Jurkat, Clone E6-1 (cell line): ENCODE measurements at regions not wholly inside any gene's neighbourhood (a gene's known extent, or its start where the extent isn't known, plus 50 kb on each side); places are given as distances from the start of the nearest gene placed in this dataset.

ENCODE experiments used
- DNase-seq: peaks from one replicate; pipeline ENCODE4 v3.0.0-alpha.2; 2011; ENCODE audit warnings: low read depth, low spot score
- H3K4me3 ChIP-seq: 2 replicates; pipeline ENCODE4 v1.5.1; 2011; ENCODE audit warnings: mild to moderate bottlenecking, low read length, control low read depth, moderate library complexity

GRCh38 chr14:29461101-29461500 is 466.5 kb downstream of the PRKD1 start:
- H3K4me3 ChIP-seq, result no peak overlapping the region
- DNase-seq, result no peak

DNA sequence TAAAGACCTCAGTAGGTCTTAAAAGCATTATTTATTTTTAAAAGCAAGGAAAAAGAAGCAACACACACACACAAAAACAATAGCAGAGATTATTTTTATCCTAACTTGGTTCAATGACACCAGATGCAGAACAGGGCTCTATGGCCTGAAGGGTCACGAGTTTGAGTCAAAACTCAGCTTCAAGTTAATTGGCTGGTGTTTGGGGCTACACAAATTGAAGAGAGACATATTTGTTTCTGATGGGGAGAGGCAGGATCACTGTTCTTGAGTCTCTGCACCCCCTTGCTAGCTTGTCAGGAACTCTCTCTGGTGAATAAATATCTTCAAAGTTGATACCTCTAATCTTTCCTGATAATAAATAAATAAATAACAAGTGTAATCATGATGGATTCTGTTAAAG is 466.1 kb downstream of the PRKD1 start:
- no peak for DNase-seq

DNA sequence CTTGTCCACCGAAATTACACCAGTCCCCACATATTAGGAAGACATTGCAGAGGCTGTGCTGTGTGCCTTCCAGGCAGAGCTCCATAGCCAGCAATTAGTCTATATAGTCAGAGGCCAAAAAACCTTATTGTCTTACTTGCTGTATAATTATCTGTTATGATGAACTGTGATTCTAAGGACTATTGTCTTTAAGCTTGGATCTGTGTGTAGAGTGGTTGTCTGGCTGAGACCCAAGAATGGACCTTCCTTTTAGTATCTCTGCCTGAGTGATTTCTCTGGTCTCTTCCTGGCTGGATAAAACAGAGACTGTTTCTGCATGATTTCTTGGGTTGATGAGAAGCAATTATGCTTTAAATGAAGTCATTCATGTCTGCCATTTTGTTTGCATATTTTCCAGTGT is 465.3 kb downstream of the PRKD1 start:
- DNase-seq, result no peak
- no peak overlapping the region for H3K4me3 ChIP-seq

More for the DNA sequence above, 466.1 kb downstream of the PRKD1 start:
- no peak overlapping the region for H3K4me3 ChIP-seq

- no peak for DNase-seq
- H3K4me3 ChIP-seq, result no peak overlapping the region
Observed at GRCh38 chr14:29462772-29463171, 464.9 kb downstream of the PRKD1 start.

DNA sequence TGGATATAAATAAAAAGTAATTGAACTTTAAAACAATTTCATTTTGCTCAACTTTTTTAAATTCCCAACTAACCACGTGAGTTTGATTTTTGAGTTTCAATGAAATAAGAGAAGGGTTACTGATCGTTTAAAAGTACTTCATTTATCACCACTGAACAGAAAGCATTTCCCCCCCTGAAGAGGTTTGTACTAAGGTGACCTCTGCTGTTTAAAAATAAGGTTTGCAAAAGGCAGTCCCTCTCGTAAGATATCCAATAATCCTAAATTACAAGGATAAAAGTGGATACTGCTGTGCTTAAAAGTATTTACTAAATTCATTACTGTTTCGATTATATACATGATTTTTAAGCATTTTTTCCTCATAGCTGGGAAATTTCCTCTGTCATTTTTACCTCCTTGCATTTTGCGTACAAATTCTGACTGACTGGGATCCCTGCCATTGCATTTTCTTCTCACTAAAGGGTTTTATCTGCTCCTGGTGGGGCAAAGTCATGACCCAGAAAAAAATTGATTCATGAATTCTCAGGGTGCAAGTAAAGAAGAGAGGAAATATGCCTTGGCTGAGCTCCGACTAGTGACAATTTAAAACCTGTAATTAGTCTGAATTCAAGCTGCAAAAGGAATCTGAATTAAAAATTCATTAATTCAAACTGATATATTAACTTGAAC is 463.8 kb downstream of the PRKD1 start:
- DNase-seq, result no peak
- H3K4me3 ChIP-seq, result no peak overlapping the region

DNA sequence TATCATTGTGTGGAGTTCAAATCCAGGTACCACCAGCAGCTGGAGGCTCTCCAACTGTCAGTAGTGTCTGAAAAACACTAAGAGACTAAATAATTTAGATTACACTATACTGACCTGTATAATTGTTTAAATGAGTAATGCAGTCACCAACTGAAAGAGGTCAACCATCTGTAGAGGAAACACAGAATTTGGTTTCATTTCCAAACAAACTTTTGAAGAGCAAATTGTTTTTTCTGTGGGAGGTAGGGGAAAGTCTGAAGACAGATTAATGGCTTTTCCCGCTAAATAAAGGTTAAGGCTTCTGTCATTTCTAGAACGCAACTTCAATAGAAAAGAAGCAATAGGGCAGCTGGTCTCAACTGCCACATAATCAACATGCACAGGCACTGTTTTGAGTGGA is 462.6 kb downstream of the PRKD1 start:
- H3K4me3 ChIP-seq, result no peak overlapping the region
- no peak for DNase-seq

GRCh38 chr14:29475641-29476040 is 452.0 kb downstream of the PRKD1 start:
- H3K4me3 ChIP-seq, result no peak overlapping the region
- DNase-seq, result no peak

GRCh38 chr14:29486132-29486531 is 441.5 kb downstream of the PRKD1 start:
- H3K4me3 ChIP-seq, result no peak overlapping the region
- DNase-seq, result no peak

DNA sequence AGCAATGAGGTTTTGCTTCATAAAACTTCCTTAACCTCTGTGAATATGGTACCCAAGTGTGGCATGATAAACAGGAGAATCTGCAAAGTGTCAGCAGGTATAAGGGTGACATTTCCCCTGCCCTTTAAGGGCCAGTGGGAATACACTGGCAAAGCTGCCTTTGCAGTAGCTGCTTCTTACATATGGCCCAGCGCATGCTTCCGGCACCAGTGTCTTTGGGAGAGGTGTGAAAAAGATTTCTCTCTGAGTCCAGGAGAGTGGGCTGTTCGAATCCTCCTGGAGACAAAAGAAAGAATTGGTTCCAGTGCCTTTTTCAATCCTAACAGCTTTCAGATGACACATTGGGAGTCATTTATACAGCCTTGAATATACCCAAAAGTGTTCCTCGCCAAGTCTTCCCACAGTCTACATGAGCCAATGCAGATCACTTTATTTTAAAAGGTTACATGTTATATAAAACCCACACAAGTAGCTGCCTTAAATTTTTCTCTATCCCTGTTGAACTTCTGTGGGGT is 437.7 kb downstream of the PRKD1 start:
- no peak overlapping the region for H3K4me3 ChIP-seq

DNA sequence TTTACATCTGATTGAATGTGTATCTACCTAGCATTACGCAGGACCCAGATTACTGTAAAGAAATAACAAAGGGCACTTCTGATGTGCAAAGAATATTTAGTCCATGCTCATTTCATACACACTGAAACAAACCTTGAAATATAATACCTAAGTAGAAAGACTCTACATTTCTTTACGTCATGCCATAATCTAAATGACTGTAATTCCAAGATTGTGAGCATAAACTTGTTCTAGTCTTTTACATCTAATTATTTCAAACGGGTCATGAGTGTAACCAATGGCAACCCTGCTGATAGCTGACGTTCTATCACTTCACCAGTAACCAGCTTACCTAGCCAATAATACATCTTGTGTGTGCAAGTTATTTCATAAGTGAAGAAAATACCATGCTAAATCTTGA is 433.8 kb downstream of the PRKD1 start:
- H3K4me3 ChIP-seq, result no peak overlapping the region
- no peak for DNase-seq

More for the DNA sequence above, 437.7 kb downstream of the PRKD1 start:
- no peak for DNase-seq

DNA sequence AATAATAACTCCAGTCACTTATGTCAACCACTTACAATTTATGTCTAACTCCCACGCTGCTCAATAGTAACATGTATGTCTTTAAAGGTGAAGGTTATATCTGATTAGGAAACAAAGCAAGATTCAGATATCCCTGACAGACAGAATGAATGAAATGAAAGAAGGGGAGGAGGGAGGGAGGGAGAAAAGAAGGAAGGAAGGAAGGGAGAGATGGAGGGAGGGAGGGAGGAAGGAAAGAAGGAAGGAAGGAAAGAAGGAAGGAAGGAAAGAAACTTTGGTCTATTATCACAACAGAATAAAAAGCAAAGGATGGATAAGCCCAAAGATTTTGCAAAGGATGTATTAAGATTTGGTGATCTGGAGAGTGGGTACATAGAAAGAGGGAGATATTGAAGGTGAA is 433.3 kb downstream of the PRKD1 start:
- DNase-seq, result no peak
- no peak overlapping the region for H3K4me3 ChIP-seq

DNA sequence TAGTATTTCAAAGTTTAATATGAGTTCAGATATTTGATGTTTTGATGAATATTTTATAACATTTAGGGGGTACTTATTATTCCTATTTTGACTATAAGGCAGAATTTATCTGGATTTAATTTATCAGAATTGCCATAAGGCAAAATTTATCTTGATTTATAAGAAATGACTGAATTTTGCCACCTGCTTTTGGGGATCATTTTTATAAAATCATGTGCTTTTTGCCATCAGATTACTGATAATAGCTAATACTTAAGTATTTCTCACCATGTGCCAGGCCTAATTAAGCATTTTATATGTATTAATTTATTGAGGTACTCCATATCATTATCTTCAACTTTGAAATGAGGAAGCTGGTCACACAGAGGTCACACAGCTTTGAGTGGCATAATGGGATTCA is 423.7 kb downstream of the PRKD1 start:
- no peak for DNase-seq
- H3K4me3 ChIP-seq, result no peak overlapping the region

DNA sequence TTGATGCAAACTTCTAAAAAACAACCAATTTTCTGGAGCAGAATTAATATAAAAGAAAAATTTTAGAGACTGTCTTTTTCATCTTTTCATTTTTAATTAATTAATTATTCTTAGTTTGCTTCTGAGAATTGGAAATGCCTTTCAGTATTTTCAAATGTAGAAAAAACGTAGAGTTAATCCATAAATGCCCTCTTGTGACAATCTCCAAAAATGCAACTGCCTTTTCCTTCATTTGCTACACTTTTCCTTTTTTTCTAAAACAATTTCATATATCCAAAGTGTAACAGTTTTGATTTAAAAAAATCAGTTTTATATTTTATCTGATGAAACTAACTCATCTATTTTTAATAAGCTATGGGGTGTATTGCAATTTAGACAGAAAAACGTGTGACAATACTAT is 409.3 kb downstream of the PRKD1 start:
- no peak for DNase-seq
- H3K4me3 ChIP-seq, result no peak overlapping the region

GRCh38 chr14:29521526-29522137 is 406.0 kb downstream of the PRKD1 start:
- DNase-seq, result no peak
- no peak overlapping the region for H3K4me3 ChIP-seq
